AG09309 (cell line): ENCODE measurements at regions not wholly inside any gene's neighbourhood (a gene's known extent, or its start where the extent isn't known, plus 50 kb on each side); places are given as distances from the start of the nearest gene placed in this dataset.

Experiments
- DNase-seq: peaks from one replicate; pipeline ENCODE4 v3.0.0-alpha.2; 2010; ENCODE audit warnings: low read depth
- H3K4me3 ChIP-seq: 2 replicates; pipeline ENCODE4 v1.5.1; 2011; ENCODE audit warnings: mild to moderate bottlenecking, low read depth, low read length, moderate library complexity; ENCODE audit not compliant: control insufficient read depth
- TF ChIP-seq, protein P1 (sequence below): IDR thresholded peaks from 2 replicates; pipeline ENCODE4 v1.5.1; 2011; ENCODE audit warnings: mild to moderate bottlenecking, low read depth, low read length, inconsistent platforms; ENCODE audit not compliant: insufficient read depth, control insufficient read depth; ENCODE audit errors: missing control alignments

GRCh38 chr5:2188137-2188536, 305.4 kb upstream of the IRX4 start:
- H3K4me3 ChIP-seq = no peak overlapping the region
- TF ChIP-seq, protein P1, sequence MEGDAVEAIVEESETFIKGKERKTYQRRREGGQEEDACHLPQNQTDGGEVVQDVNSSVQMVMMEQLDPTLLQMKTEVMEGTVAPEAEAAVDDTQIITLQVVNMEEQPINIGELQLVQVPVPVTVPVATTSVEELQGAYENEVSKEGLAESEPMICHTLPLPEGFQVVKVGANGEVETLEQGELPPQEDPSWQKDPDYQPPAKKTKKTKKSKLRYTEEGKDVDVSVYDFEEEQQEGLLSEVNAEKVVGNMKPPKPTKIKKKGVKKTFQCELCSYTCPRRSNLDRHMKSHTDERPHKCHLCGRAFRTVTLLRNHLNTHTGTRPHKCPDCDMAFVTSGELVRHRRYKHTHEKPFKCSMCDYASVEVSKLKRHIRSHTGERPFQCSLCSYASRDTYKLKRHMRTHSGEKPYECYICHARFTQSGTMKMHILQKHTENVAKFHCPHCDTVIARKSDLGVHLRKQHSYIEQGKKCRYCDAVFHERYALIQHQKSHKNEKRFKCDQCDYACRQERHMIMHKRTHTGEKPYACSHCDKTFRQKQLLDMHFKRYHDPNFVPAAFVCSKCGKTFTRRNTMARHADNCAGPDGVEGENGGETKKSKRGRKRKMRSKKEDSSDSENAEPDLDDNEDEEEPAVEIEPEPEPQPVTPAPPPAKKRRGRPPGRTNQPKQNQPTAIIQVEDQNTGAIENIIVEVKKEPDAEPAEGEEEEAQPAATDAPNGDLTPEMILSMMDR = no peak
- no peak for DNase-seq

DNA sequence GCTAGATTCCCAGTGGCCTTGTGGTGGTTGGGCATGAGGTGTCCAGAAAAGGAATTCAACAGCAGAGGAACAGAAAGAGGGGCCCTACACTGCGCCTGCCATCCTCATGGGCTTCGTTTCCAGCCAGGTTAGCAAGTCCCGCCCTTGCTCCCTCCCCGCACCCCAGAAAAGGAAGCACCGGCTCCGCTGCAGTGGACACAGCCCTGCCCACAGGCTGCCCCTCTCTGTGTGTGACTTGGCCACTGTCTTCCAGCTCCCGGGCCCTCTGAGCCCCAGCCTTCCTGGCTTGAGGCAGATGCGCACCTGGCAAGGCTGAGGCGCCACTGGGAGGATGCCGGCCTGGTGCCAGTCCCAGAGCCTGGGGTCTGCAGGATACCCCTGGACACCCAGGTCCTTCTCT, 305.0 kb upstream of the IRX4 start:
- DNase-seq = no peak

DNA sequence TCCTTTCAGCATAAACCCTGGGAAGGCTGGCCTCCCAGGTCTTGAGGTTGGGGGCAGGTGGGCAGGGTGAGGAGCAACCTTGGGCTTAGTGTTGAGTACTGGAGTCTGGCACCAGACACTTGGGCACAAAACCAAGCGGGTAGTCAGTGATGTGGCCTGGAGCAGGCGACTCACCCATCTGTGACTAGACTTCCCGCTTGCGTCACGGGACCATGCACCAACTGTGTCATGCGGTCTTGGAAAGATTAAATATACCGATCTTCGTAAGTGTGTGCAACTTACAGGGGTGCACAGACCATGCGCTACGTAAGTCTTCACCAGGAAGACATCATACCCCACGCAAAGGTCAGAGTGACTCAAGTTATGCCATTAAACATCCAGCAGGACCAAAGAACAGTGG, 304.4 kb upstream of the IRX4 start:
- no peak overlapping the region for H3K4me3 ChIP-seq
- no peak for DNase-seq
- TF ChIP-seq, protein P1 = no peak

More for the DNA sequence above, 305.0 kb upstream of the IRX4 start:
- TF ChIP-seq, protein P1 = no peak
- no peak overlapping the region for H3K4me3 ChIP-seq

DNA sequence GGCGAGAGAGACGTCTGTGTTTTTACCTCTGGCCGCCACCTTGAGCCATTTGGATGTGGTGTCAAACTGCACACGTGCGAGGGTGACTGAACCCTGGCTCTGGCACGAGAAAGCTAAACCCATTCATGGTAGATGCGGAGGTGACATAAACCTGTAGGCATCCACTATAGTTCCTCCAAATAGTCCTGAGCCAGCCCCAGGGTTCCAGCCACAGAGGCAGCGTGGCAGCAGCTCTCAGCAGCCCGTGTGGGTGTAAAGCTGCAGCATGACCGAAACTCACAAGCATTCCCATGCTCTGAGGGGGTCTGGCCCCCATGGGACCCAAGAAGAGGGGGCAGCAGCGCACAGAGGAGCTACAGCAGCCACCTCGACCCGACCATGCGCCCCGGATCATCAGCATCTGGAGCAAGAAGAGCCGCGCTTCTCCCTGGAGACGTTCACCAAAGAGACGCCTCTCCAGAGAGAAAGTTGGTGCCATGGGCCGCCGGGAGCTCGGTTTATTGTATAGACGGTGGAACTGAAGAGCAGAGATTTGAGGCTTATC, 303.8 kb upstream of the IRX4 start:
- TF ChIP-seq, protein P1 = no peak
- no peak overlapping the region for H3K4me3 ChIP-seq
- no peak for DNase-seq

- H3K4me3 ChIP-seq = no peak overlapping the region
- no peak for DNase-seq
- TF ChIP-seq, protein P1 = no peak
Measured at GRCh38 chr5:2185646-2186471, 303.1 kb upstream of the IRX4 start.

DNA sequence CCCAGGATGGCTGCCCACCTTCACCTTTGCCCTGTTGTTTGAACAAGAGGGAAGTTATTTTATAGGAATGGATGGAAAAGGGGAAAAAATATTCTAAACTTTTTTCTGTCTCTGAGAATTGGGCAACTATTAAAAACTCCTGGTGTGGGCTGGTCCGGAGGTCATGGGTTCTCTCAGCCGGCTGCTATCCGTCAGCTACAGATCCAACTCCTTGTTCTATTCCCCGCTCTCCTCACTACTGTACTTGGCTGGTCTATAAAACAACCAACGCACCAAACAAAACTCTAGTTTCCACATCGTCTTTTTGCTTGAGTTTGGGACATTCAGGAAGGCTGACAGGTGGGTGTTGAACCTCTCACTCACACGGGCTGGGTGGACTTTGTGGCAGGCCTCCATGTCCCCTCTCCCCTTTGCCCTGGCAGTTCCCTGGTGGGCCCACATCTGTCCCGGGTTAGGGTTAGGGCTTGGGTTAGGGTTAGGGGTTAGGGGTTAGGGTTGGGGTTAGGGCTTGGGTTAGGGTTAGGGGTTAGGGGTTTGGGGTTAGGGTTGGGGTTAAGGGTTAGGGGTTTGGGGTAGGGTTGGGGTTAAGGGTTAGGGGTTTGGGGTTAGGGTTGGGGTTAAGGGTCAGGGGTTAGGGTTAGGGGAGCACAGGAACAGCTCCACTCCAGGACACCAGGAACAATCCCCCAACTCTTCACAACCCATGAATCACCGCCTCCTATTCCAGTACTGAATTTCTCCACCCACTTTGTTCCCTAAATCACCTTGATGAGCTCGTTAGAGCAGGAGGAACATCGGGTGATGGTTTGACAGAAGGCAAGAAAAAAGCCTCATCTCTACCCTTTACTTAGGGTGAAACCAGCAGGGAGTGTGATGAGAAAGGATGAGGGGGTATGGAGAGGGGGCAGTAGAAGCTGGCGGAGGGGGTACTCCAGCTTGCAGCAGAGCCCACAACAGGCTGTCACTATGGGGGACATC, 302.1 kb upstream of the IRX4 start:
- H3K4me3 ChIP-seq = no peak overlapping the region
- DNase-seq = no peak
- TF ChIP-seq, protein P1 = no peak
